DMS153 treated with DMSO at 0.1 percent for 48 hours (cell line): ENCODE measurements at regions not wholly inside any gene's neighbourhood (a gene's known extent, or its start where the extent isn't known, plus 50 kb on each side); places are given as distances from the start of the nearest gene placed in this dataset.

Source experiments
- DNase-seq: peaks from one replicate; lab custom pipeline; 2025; ENCODE audit not compliant: unreplicated experiment; lab: John Stamatoyannopoulos, UW

- no peak for DNase-seq
Measured at GRCh38 chr6:25061289-25061936, 125.7 kb upstream of the RIPOR2 start.

GRCh38 chr6:25062070-25062811 is 126.5 kb upstream of the RIPOR2 start:
- DNase-seq = no peak

GRCh38 chr6:25064006-25064405 is 128.2 kb upstream of the RIPOR2 start:
- DNase-seq = no peak

- DNase-seq = no peak
Measured at GRCh38 chr6:25065666-25066065, 129.9 kb upstream of the RIPOR2 start.

- no peak for DNase-seq
Measured at GRCh38 chr6:25066593-25066992, 130.8 kb upstream of the RIPOR2 start.

GRCh38 chr6:25068866-25069265 is 133.1 kb upstream of the RIPOR2 start:
- DNase-seq = no peak

- DNase-seq = peak; percentile 80
Measured at GRCh38 chr6:25070547-25071366, 135.0 kb upstream of the RIPOR2 start.

GRCh38 chr6:25078141-25078540 is 142.4 kb upstream of the RIPOR2 start:
- DNase-seq = no peak

GRCh38 chr6:25083784-25084507 is 148.2 kb upstream of the RIPOR2 start:
- no peak for DNase-seq

- no peak for DNase-seq
Measured at GRCh38 chr6:25084508-25084833, 148.7 kb upstream of the RIPOR2 start.

- no peak for DNase-seq
Measured at GRCh38 chr6:25085756-25086155, 150.0 kb upstream of the RIPOR2 start.

- DNase-seq = no peak
Measured at GRCh38 chr6:25086500-25087091, 150.8 kb upstream of the RIPOR2 start.

GRCh38 chr6:25088513-25088912 is 152.8 kb upstream of the RIPOR2 start:
- no peak for DNase-seq

- DNase-seq = no peak
Measured at GRCh38 chr6:25089442-25089841, 153.7 kb upstream of the RIPOR2 start.

GRCh38 chr6:25094726-25095125 is 159.0 kb upstream of the RIPOR2 start:
- DNase-seq = no peak

GRCh38 chr6:25100288-25100687 is 164.5 kb upstream of the RIPOR2 start:
- no peak for DNase-seq

GRCh38 chr6:25103603-25104002 is 167.8 kb upstream of the RIPOR2 start:
- DNase-seq = no peak

- DNase-seq = no peak
Measured at GRCh38 chr6:25105070-25105925, 169.5 kb upstream of the RIPOR2 start.

GRCh38 chr6:25107218-25107617 is 171.5 kb upstream of the RIPOR2 start:
- no peak for DNase-seq

- no peak for DNase-seq
Measured at GRCh38 chr6:25111782-25112181, 167.4 kb upstream of the CARMIL1 start.
